ENCODE measurements at regions not wholly inside any gene's neighbourhood (a gene's known extent, or its start where the extent isn't known, plus 50 kb on each side); places are given as distances from the start of the nearest gene placed in this dataset. TPM values are rescaled to one million over a fixed set of nuclear protein-coding genes. Genes with fewer than 3 reads are reported as not detected.

- DNase-seq (ENCODE audit: low read depth in 2 of 3, low spot score in 2 of 3): no peak
Observed at GRCh38 chr5:88377240-88377639, 108.6 kb upstream of the TMEM161B start.

GRCh38 chr5:88376728-88377127 is 108.1 kb upstream of the TMEM161B start:
- no peak for DNase-seq (ENCODE audit: low read depth in 2 of 3, low spot score in 2 of 3)

GRCh38 chr5:88374391-88374790 is 105.7 kb upstream of the TMEM161B start:
- DNase-seq (ENCODE audit: low read depth in 2 of 3, low spot score in 2 of 3): no peak

GRCh38 chr5:88370824-88371223 is 102.2 kb upstream of the TMEM161B start:
- DNase-seq (ENCODE audit: low read depth in 2 of 3, low spot score in 2 of 3): no peak

- no peak for DNase-seq (ENCODE audit: low read depth in 2 of 3, low spot score in 2 of 3)
Observed at GRCh38 chr5:88368201-88368600, 99.6 kb upstream of the TMEM161B start.

GRCh38 chr5:88364991-88365390 is 96.3 kb upstream of the TMEM161B start:
- no peak for DNase-seq (ENCODE audit: low read depth in 2 of 3, low spot score in 2 of 3)

GRCh38 chr5:88355490-88356050 is 86.9 kb upstream of the TMEM161B start:
- no peak for DNase-seq (ENCODE audit: low read depth in 2 of 3, low spot score in 2 of 3)

- no peak for DNase-seq (ENCODE audit: low read depth in 2 of 3, low spot score in 2 of 3)
Observed at GRCh38 chr5:88325868-88326267, 57.2 kb upstream of the TMEM161B start.

GRCh38 chr5:88322785-88323184 is 54.1 kb upstream of the TMEM161B start:
- no peak for DNase-seq (ENCODE audit: low read depth in 2 of 3, low spot score in 2 of 3)

Small RNA genes in the stretch of these regions (small RNA-seq; reads per million reads assigned to genes)
- not detected for gene RF00156

Measured in hematopoietic multipotent progenitor cell (in vitro differentiated cells).